Ishikawa (cell line): ENCODE measurements at regions not wholly inside any gene's neighbourhood (a gene's known extent, or its start where the extent isn't known, plus 50 kb on each side); places are given as distances from the start of the nearest gene placed in this dataset.

ENCODE experiments used
- CEBPB ChIP-seq: IDR thresholded peaks from 2 replicates; pipeline ENCODE4 v1.6.1; 2012
- EP300 ChIP-seq: IDR thresholded peaks from 2 replicates; pipeline ENCODE4 v1.6.1; 2012; ENCODE audit warnings: borderline replicate concordance
- MAX ChIP-seq: IDR thresholded peaks from 2 replicates; pipeline ENCODE4 v1.6.1; 2012
- NFIC ChIP-seq: IDR thresholded peaks from 2 replicates; pipeline ENCODE4 v1.6.1; 2012
- RAD21 ChIP-seq: IDR thresholded peaks from 2 replicates; pipeline ENCODE4 v1.6.1; 2012; ENCODE audit warnings: low read depth
- TAF1 ChIP-seq: IDR thresholded peaks from 2 replicates; pipeline ENCODE4 v1.6.1; 2012; ENCODE audit warnings: low read depth, mild to moderate bottlenecking
- TCF12 ChIP-seq: IDR thresholded peaks from 2 replicates; pipeline ENCODE4 v1.6.1; 2012; ENCODE audit warnings: low read depth
- TF ChIP-seq, protein P1 (sequence below): IDR thresholded peaks from 2 replicates; pipeline ENCODE4 v1.6.1; 2012; ENCODE audit warnings: low read depth, mild to moderate bottlenecking

- TF ChIP-seq, protein P1, sequence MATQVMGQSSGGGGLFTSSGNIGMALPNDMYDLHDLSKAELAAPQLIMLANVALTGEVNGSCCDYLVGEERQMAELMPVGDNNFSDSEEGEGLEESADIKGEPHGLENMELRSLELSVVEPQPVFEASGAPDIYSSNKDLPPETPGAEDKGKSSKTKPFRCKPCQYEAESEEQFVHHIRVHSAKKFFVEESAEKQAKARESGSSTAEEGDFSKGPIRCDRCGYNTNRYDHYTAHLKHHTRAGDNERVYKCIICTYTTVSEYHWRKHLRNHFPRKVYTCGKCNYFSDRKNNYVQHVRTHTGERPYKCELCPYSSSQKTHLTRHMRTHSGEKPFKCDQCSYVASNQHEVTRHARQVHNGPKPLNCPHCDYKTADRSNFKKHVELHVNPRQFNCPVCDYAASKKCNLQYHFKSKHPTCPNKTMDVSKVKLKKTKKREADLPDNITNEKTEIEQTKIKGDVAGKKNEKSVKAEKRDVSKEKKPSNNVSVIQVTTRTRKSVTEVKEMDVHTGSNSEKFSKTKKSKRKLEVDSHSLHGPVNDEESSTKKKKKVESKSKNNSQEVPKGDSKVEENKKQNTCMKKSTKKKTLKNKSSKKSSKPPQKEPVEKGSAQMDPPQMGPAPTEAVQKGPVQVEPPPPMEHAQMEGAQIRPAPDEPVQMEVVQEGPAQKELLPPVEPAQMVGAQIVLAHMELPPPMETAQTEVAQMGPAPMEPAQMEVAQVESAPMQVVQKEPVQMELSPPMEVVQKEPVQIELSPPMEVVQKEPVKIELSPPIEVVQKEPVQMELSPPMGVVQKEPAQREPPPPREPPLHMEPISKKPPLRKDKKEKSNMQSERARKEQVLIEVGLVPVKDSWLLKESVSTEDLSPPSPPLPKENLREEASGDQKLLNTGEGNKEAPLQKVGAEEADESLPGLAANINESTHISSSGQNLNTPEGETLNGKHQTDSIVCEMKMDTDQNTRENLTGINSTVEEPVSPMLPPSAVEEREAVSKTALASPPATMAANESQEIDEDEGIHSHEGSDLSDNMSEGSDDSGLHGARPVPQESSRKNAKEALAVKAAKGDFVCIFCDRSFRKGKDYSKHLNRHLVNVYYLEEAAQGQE: no peak
- TF ChIP-seq EP300 (no peak), MAX (no peak), RAD21 (no peak), NFIC (no peak), TCF12 (no peak), TAF1 (no peak), CEBPB (no peak)
Observed at GRCh38 chr11:26044389-26044788, 287.5 kb upstream of the ANO3 start.
